NCI-H2196 (cell line): ENCODE measurements at regions not wholly inside any gene's neighbourhood (a gene's known extent, or its start where the extent isn't known, plus 50 kb on each side); places are given as distances from the start of the nearest gene placed in this dataset.

Experiments
- DNase-seq: peaks from one replicate; lab custom pipeline; 2025; ENCODE audit not compliant: unreplicated experiment; lab: John Stamatoyannopoulos, UW

- no peak for DNase-seq
These were observed 114.1 kb upstream of the PPP2R3A start for GRCh38 chr3:135851201-135852081.

GRCh38 chr3:135853981-135854380 is 111.5 kb upstream of the PPP2R3A start:
- DNase-seq = no peak

GRCh38 chr3:135860761-135861160 is 104.8 kb upstream of the PPP2R3A start:
- no peak for DNase-seq

GRCh38 chr3:135862361-135862760 is 103.2 kb upstream of the PPP2R3A start:
- no peak for DNase-seq

GRCh38 chr3:135864060-135864459 is 101.5 kb upstream of the PPP2R3A start:
- DNase-seq = no peak

GRCh38 chr3:135865085-135865484 is 100.4 kb upstream of the PPP2R3A start:
- no peak for DNase-seq

- no peak for DNase-seq
These were observed 100.0 kb upstream of the PPP2R3A start for GRCh38 chr3:135865553-135865952.

GRCh38 chr3:135867911-135868310 is 97.6 kb upstream of the PPP2R3A start:
- no peak for DNase-seq

- no peak for DNase-seq
These were observed 96.7 kb upstream of the PPP2R3A start for GRCh38 chr3:135868801-135869200.

- no peak for DNase-seq
These were observed 96.0 kb upstream of the PPP2R3A start for GRCh38 chr3:135869439-135870105.

- DNase-seq = no peak
These were observed 94.2 kb upstream of the PPP2R3A start for GRCh38 chr3:135871311-135871710.

GRCh38 chr3:135874035-135874434 is 91.5 kb upstream of the PPP2R3A start:
- DNase-seq = no peak

GRCh38 chr3:135878501-135878900 is 87.0 kb upstream of the PPP2R3A start:
- DNase-seq = no peak

GRCh38 chr3:135885885-135886284 is 79.6 kb upstream of the PPP2R3A start:
- no peak for DNase-seq

- DNase-seq = no peak
These were observed 78.3 kb upstream of the PPP2R3A start for GRCh38 chr3:135887220-135887619.

- DNase-seq = no peak
These were observed 76.1 kb upstream of the PPP2R3A start for GRCh38 chr3:135889443-135889842.

GRCh38 chr3:135891121-135891520 is 74.4 kb upstream of the PPP2R3A start:
- DNase-seq = no peak

- DNase-seq = peak; percentile 84
These were observed 70.3 kb upstream of the PPP2R3A start for GRCh38 chr3:135895106-135895733.

- DNase-seq = no peak
These were observed 69.8 kb upstream of the PPP2R3A start for GRCh38 chr3:135895734-135896121.

- no peak for DNase-seq
These were observed 68.9 kb upstream of the PPP2R3A start for GRCh38 chr3:135896613-135897012.

GRCh38 chr3:135897715-135898114 is 67.8 kb upstream of the PPP2R3A start:
- DNase-seq = no peak

GRCh38 chr3:135898774-135899173 is 66.8 kb upstream of the PPP2R3A start:
- no peak for DNase-seq
